Pulmonary artery endothelial cell (primary cell): ENCODE measurements at regions not wholly inside any gene's neighbourhood (a gene's known extent, or its start where the extent isn't known, plus 50 kb on each side); places are given as distances from the start of the nearest gene placed in this dataset.

ENCODE experiments used
- DNase-seq: peaks from one replicate; pipeline ENCODE4 v3.0.0-alpha.2; 2011; ENCODE audit warnings: low read depth, low spot score

- no peak for DNase-seq
Observed at GRCh38 chr6:12381587-12381986, 91.4 kb downstream of the EDN1 start.

- no peak for DNase-seq
Observed at GRCh38 chr6:12383448-12383847, 93.3 kb downstream of the EDN1 start.

- no peak for DNase-seq
Observed at GRCh38 chr6:12384357-12384912, 94.3 kb downstream of the EDN1 start.

GRCh38 chr6:12385316-12385715 lies 95.2 kb downstream of the EDN1 start:
- no peak for DNase-seq

- DNase-seq = no peak
Observed at GRCh38 chr6:12386816-12387215, 96.7 kb downstream of the EDN1 start.

- no peak for DNase-seq
Observed at GRCh38 chr6:12391472-12391871, 101.3 kb downstream of the EDN1 start.

- DNase-seq = no peak
Observed at GRCh38 chr6:12392490-12392889, 102.3 kb downstream of the EDN1 start.

GRCh38 chr6:12393100-12393499 lies 102.9 kb downstream of the EDN1 start:
- peak; percentile 66 for DNase-seq

- DNase-seq = no peak
Observed at GRCh38 chr6:12394170-12394569, 104.0 kb downstream of the EDN1 start.

GRCh38 chr6:12395898-12396297 lies 105.7 kb downstream of the EDN1 start:
- DNase-seq = no peak

GRCh38 chr6:12401200-12401599 lies 111.0 kb downstream of the EDN1 start:
- DNase-seq = no peak

- DNase-seq = no peak
Observed at GRCh38 chr6:12403201-12403826, 113.2 kb downstream of the EDN1 start.

- DNase-seq = no peak
Observed at GRCh38 chr6:12403947-12404647, 113.9 kb downstream of the EDN1 start.

- DNase-seq = no peak
Observed at GRCh38 chr6:12404651-12405050, 114.5 kb downstream of the EDN1 start.

- DNase-seq = no peak
Observed at GRCh38 chr6:12408752-12409151, 118.6 kb downstream of the EDN1 start.

GRCh38 chr6:12410946-12411345 lies 120.8 kb downstream of the EDN1 start:
- no peak for DNase-seq

GRCh38 chr6:12414096-12414675 lies 124.0 kb downstream of the EDN1 start:
- DNase-seq = no peak

- DNase-seq = no peak
Observed at GRCh38 chr6:12415980-12416598, 125.9 kb downstream of the EDN1 start.

- DNase-seq = no peak
Observed at GRCh38 chr6:12417191-12417590, 127.0 kb downstream of the EDN1 start.

GRCh38 chr6:12418946-12419345 lies 128.8 kb downstream of the EDN1 start:
- DNase-seq = no peak

- DNase-seq = no peak
Observed at GRCh38 chr6:12419631-12420272, 129.6 kb downstream of the EDN1 start.

GRCh38 chr6:12420626-12421025 lies 130.5 kb downstream of the EDN1 start:
- no peak for DNase-seq
